ENCODE measurements at regions not wholly inside any gene's neighbourhood (a gene's known extent, or its start where the extent isn't known, plus 50 kb on each side); places are given as distances from the start of the nearest gene placed in this dataset.

DNA sequence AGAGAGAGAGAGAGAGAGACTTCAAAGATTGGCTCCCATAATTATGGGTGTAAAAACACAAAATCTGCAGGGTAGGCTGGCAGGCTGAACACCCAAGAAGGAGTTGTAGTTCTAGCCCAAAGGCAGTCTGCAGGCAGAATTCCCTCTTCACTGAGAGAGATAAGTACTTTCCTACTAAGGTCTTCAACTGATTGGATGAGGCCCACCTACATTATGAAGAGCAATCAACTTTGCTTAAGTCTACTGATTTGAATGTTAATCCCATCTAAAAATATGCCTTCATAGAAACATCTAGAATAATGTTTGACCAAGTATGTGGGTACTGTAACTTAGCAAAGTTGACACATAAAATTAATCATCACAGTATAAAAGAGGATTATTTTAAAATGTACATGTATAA is 949.7 kb downstream of the HACE1 start:
- TF ChIP-seq ETV6 (IDR thresholded peaks at IDR 0.05; ENCODE audit: borderline replicate concordance in 1 of 2, low read depth in 2 of 2, low read length in 1 of 2) (no peak), ETV6 (CRISPR knock-in tag; IDR thresholded peaks at IDR 0.05; ENCODE audit: borderline replicate concordance) (no peak), NFRKB (IDR thresholded peaks at IDR 0.05; ENCODE audit: low read depth) (no peak), SNRNP70 (optimal IDR thresholded peaks at IDR 0.05; ENCODE audit: low read depth, low read length) (no peak)
- TF ChIP-seq, protein P1, sequence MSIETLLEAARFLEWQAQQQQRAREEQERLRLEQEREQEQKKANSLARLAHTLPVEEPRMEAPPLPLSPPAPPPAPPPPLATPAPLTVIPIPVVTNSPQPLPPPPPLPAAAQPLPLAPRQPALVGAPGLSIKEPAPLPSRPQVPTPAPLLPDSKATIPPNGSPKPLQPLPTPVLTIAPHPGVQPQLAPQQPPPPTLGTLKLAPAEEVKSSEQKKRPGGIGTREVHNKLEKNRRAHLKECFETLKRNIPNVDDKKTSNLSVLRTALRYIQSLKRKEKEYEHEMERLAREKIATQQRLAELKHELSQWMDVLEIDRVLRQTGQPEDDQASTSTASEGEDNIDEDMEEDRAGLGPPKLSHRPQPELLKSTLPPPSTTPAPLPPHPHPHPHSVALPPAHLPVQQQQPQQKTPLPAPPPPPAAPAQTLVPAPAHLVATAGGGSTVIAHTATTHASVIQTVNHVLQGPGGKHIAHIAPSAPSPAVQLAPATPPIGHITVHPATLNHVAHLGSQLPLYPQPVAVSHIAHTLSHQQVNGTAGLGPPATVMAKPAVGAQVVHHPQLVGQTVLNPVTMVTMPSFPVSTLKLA (conservative IDR thresholded peaks at IDR 0.05), result no peak
- TF ChIP-seq, protein P2, sequence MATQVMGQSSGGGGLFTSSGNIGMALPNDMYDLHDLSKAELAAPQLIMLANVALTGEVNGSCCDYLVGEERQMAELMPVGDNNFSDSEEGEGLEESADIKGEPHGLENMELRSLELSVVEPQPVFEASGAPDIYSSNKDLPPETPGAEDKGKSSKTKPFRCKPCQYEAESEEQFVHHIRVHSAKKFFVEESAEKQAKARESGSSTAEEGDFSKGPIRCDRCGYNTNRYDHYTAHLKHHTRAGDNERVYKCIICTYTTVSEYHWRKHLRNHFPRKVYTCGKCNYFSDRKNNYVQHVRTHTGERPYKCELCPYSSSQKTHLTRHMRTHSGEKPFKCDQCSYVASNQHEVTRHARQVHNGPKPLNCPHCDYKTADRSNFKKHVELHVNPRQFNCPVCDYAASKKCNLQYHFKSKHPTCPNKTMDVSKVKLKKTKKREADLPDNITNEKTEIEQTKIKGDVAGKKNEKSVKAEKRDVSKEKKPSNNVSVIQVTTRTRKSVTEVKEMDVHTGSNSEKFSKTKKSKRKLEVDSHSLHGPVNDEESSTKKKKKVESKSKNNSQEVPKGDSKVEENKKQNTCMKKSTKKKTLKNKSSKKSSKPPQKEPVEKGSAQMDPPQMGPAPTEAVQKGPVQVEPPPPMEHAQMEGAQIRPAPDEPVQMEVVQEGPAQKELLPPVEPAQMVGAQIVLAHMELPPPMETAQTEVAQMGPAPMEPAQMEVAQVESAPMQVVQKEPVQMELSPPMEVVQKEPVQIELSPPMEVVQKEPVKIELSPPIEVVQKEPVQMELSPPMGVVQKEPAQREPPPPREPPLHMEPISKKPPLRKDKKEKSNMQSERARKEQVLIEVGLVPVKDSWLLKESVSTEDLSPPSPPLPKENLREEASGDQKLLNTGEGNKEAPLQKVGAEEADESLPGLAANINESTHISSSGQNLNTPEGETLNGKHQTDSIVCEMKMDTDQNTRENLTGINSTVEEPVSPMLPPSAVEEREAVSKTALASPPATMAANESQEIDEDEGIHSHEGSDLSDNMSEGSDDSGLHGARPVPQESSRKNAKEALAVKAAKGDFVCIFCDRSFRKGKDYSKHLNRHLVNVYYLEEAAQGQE (IDR thresholded peaks at IDR 0.05; ENCODE audit: borderline replicate concordance), result no peak
- TF ChIP-seq, protein P2 (CRISPR knock-in tag; IDR thresholded peaks at IDR 0.05; ENCODE audit: low read depth), result no peak
